ENCODE measurements at regions not wholly inside any gene's neighbourhood (a gene's known extent, or its start where the extent isn't known, plus 50 kb on each side); places are given as distances from the start of the nearest gene placed in this dataset.

GRCh38 chr9:91486699-91487497 lies 63.3 kb upstream of the NFIL3 start:
- Mint-ChIP-seq H3K27ac (no peak overlapping the region), H3K4me1 (ENCODE audit: unreplicated experiment) (no peaks in the 10 kb centered on the region), H3K9me3 (no peaks in the 10 kb centered on the region), H3K4me3 (no peak overlapping the region), H3K36me3 (no peaks in the 10 kb centered on the region), H3K27me3 (no peaks in the 10 kb centered on the region)
- no peak for TF ChIP-seq CTCF (conservative IDR thresholded peaks at IDR 0.05)
- DNase-seq (ENCODE audit: extremely low spot score, unreplicated experiment), result no peak

- no peaks in the 10 kb centered on the region for H3K36me3 Mint-ChIP-seq
- no peak for TF ChIP-seq CTCF (conservative IDR thresholded peaks at IDR 0.05)
- no peaks in the 10 kb centered on the region for H3K9me3 Mint-ChIP-seq
- H3K27me3 Mint-ChIP-seq, result no peaks in the 10 kb centered on the region
- DNase-seq (ENCODE audit: extremely low spot score, unreplicated experiment), result no peak
- no peak overlapping the region for H3K27ac Mint-ChIP-seq
- H3K4me1 Mint-ChIP-seq (ENCODE audit: unreplicated experiment), result no peaks in the 10 kb centered on the region
- H3K4me3 Mint-ChIP-seq, result no peak overlapping the region
Observed at GRCh38 chr9:91485006-91485405, 61.4 kb upstream of the NFIL3 start.

GRCh38 chr9:91483835-91484234 lies 60.2 kb upstream of the NFIL3 start:
- Mint-ChIP-seq H3K9me3 (no peaks in the 10 kb centered on the region), H3K27me3 (no peaks in the 10 kb centered on the region), H3K4me3 (no peak overlapping the region), H3K36me3 (no peaks in the 10 kb centered on the region), H3K4me1 (ENCODE audit: unreplicated experiment) (no peaks in the 10 kb centered on the region), H3K27ac (no peak overlapping the region)
- TF ChIP-seq CTCF (conservative IDR thresholded peaks at IDR 0.05), result no peak
- no peak for DNase-seq (ENCODE audit: extremely low spot score, unreplicated experiment)

- no peak for TF ChIP-seq CTCF (conservative IDR thresholded peaks at IDR 0.05)
- H3K27me3 Mint-ChIP-seq, result peaks cover 2% of the 10 kb centered on the region
- no peak overlapping the region for H3K4me3 Mint-ChIP-seq
- H3K27ac Mint-ChIP-seq, result no peak overlapping the region
- H3K4me1 Mint-ChIP-seq (ENCODE audit: unreplicated experiment), result no peaks in the 10 kb centered on the region
- H3K36me3 Mint-ChIP-seq, result no peaks in the 10 kb centered on the region
- DNase-seq (ENCODE audit: extremely low spot score, unreplicated experiment), result no peak
- H3K9me3 Mint-ChIP-seq, result no peaks in the 10 kb centered on the region
Observed at GRCh38 chr9:91483189-91483691, 59.6 kb upstream of the NFIL3 start.

GRCh38 chr9:91481972-91482371 lies 58.3 kb upstream of the NFIL3 start:
- no peak overlapping the region for H3K4me3 Mint-ChIP-seq
- H3K9me3 Mint-ChIP-seq, result no peaks in the 10 kb centered on the region
- no peak overlapping the region for H3K27ac Mint-ChIP-seq
- H3K36me3 Mint-ChIP-seq, result no peaks in the 10 kb centered on the region
- DNase-seq (ENCODE audit: extremely low spot score, unreplicated experiment), result no peak
- TF ChIP-seq CTCF (conservative IDR thresholded peaks at IDR 0.05), result no peak
- peaks cover 3% of the 10 kb centered on the region for H3K27me3 Mint-ChIP-seq
- peaks cover 5% of the 10 kb centered on the region for H3K4me1 Mint-ChIP-seq (ENCODE audit: unreplicated experiment)
